Liver (tissue), 3 donors: ENCODE measurements at regions not wholly inside any gene's neighbourhood (a gene's known extent, or its start where the extent isn't known, plus 50 kb on each side); places are given as distances from the start of the nearest gene placed in this dataset.

Source experiments
- JUND ChIP-seq, 2 donors: IDR thresholded peaks; 2 replicates each; pipeline ENCODE4 v1.6.1; 2016; ENCODE audit warnings: antibody characterized with exemption in 2 of 2
- REST ChIP-seq: IDR thresholded peaks from 2 replicates; pipeline ENCODE4 v1.6.1; 2016; ENCODE audit warnings: antibody characterized with exemption, mild to moderate bottlenecking
- TF ChIP-seq, protein P1 (sequence below): fragments of 150-350 bp; IDR thresholded peaks from 2 replicates; pipeline ENCODE4 v1.5.1; 2017; ENCODE audit warnings: improper control_type of control experiment, low read depth, low read length; ENCODE audit not compliant: missing input control
- TF ChIP-seq, protein P2 (sequence below): IDR thresholded peaks from 2 replicates; pipeline ENCODE4 v1.6.1; 2016; ENCODE audit warnings: antibody characterized with exemption
- donor health status: healthy.
- donor health status: healthy.

GRCh38 chr19:31013384-31014020, 335.7 kb downstream of the TSHZ3 start:
- TF ChIP-seq, protein P1, sequence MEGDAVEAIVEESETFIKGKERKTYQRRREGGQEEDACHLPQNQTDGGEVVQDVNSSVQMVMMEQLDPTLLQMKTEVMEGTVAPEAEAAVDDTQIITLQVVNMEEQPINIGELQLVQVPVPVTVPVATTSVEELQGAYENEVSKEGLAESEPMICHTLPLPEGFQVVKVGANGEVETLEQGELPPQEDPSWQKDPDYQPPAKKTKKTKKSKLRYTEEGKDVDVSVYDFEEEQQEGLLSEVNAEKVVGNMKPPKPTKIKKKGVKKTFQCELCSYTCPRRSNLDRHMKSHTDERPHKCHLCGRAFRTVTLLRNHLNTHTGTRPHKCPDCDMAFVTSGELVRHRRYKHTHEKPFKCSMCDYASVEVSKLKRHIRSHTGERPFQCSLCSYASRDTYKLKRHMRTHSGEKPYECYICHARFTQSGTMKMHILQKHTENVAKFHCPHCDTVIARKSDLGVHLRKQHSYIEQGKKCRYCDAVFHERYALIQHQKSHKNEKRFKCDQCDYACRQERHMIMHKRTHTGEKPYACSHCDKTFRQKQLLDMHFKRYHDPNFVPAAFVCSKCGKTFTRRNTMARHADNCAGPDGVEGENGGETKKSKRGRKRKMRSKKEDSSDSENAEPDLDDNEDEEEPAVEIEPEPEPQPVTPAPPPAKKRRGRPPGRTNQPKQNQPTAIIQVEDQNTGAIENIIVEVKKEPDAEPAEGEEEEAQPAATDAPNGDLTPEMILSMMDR, result no peak
- TF ChIP-seq REST (no peak), JUND (IDR thresholded peaks at IDR 0.05) (no peak)
- TF ChIP-seq, protein P2, sequence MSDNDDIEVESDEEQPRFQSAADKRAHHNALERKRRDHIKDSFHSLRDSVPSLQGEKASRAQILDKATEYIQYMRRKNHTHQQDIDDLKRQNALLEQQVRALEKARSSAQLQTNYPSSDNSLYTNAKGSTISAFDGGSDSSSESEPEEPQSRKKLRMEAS, result no peak
